Neural progenitor cell (in vitro differentiated cells): ENCODE measurements at regions not wholly inside any gene's neighbourhood (a gene's known extent, or its start where the extent isn't known, plus 50 kb on each side); places are given as distances from the start of the nearest gene placed in this dataset.

Experiments
- EZH2 ChIP-seq: fragments of 200-600 bp; sonication (generic); IDR thresholded peaks from 2 replicates; pipeline ENCODE4 v1.6.1; 2017; ENCODE audit warnings: antibody characterized with exemption, mild to moderate bottlenecking, moderate library complexity
- TF ChIP-seq, protein P1 (sequence below): fragments of 200-600 bp; sonication (generic); IDR thresholded peaks from 2 replicates; pipeline ENCODE4 v1.5.1; 2017; ENCODE audit warnings: antibody characterized with exemption, mild to moderate bottlenecking

DNA sequence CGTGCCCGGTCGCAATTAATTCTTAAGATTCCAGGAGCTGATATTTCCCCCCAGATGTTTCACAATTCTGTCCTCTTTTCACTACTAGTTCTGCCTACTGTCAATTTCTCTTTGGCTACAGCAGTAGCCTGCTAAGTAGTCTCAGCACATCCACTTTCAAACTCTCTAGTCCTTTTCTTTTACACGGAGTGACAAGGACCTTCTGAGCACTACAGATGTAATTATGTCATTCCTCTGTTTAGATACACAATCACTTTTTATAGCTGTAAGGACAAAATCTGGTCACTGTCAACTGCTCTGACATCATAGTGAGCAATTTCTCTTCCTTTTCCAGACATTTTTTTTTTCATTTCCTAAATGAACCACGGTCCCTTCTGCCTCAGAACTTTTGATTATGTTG lies 421.7 kb upstream of the CHRM3 start:
- TF ChIP-seq, protein P1, sequence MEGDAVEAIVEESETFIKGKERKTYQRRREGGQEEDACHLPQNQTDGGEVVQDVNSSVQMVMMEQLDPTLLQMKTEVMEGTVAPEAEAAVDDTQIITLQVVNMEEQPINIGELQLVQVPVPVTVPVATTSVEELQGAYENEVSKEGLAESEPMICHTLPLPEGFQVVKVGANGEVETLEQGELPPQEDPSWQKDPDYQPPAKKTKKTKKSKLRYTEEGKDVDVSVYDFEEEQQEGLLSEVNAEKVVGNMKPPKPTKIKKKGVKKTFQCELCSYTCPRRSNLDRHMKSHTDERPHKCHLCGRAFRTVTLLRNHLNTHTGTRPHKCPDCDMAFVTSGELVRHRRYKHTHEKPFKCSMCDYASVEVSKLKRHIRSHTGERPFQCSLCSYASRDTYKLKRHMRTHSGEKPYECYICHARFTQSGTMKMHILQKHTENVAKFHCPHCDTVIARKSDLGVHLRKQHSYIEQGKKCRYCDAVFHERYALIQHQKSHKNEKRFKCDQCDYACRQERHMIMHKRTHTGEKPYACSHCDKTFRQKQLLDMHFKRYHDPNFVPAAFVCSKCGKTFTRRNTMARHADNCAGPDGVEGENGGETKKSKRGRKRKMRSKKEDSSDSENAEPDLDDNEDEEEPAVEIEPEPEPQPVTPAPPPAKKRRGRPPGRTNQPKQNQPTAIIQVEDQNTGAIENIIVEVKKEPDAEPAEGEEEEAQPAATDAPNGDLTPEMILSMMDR: no peak
- no peak for TF ChIP-seq EZH2
